GM19240 (cell line): ENCODE measurements at regions not wholly inside any gene's neighbourhood (a gene's known extent, or its start where the extent isn't known, plus 50 kb on each side); places are given as distances from the start of the nearest gene placed in this dataset.
"Not testable (repeated sequence)": the region's sequence is repeated elsewhere in the genome, so short reads cannot be mapped to it uniquely, and the experiment has no call there.

ENCODE experiments used
- DNase-seq: peaks from one replicate; pipeline ENCODE4 v3.0.0; 2011; ENCODE audit warnings: low spot score; ENCODE audit not compliant: insufficient read length

- DNase-seq: no peak
Observed at GRCh38 chr6:90703336-90703735, 116.5 kb upstream of the MAP3K7 start.

GRCh38 chr6:90701926-90702325 lies 115.1 kb upstream of the MAP3K7 start:
- no peak for DNase-seq

GRCh38 chr6:90701146-90701781 lies 114.4 kb upstream of the MAP3K7 start:
- no peak for DNase-seq

- no peak for DNase-seq
Observed at GRCh38 chr6:90695316-90695715, 108.4 kb upstream of the MAP3K7 start.

- no peak for DNase-seq
Observed at GRCh38 chr6:90694802-90695201, 107.9 kb upstream of the MAP3K7 start.

GRCh38 chr6:90691823-90692222 lies 105.0 kb upstream of the MAP3K7 start:
- no peak for DNase-seq

GRCh38 chr6:90689172-90689571 lies 102.3 kb upstream of the MAP3K7 start:
- DNase-seq: no peak

GRCh38 chr6:90687775-90688380 lies 101.0 kb upstream of the MAP3K7 start:
- DNase-seq: no peak

- DNase-seq: no peak
Observed at GRCh38 chr6:90681863-90682262, 95.0 kb upstream of the MAP3K7 start.

GRCh38 chr6:90678049-90678779 lies 91.3 kb upstream of the MAP3K7 start:
- DNase-seq: no peak

- DNase-seq: no peak
Observed at GRCh38 chr6:90677440-90677839, 90.6 kb upstream of the MAP3K7 start.

GRCh38 chr6:90676516-90677300 lies 89.8 kb upstream of the MAP3K7 start:
- no peak for DNase-seq

- DNase-seq: not testable (repeated sequence)
Observed at GRCh38 chr6:90675107-90675506, 88.2 kb upstream of the MAP3K7 start.

- not testable (repeated sequence) for DNase-seq
Observed at GRCh38 chr6:90674077-90674476, 87.2 kb upstream of the MAP3K7 start.

- no peak for DNase-seq
Observed at GRCh38 chr6:90669846-90670245, 83.0 kb upstream of the MAP3K7 start.

GRCh38 chr6:90669420-90669819 lies 82.5 kb upstream of the MAP3K7 start:
- DNase-seq: no peak

GRCh38 chr6:90668141-90668540 lies 81.3 kb upstream of the MAP3K7 start:
- DNase-seq: no peak

GRCh38 chr6:90663873-90664272 lies 77.0 kb upstream of the MAP3K7 start:
- no peak for DNase-seq

- DNase-seq: no peak
Observed at GRCh38 chr6:90663106-90663505, 76.2 kb upstream of the MAP3K7 start.

GRCh38 chr6:90660931-90661330 lies 74.1 kb upstream of the MAP3K7 start:
- no peak for DNase-seq

- no peak for DNase-seq
Observed at GRCh38 chr6:90658497-90658896, 71.6 kb upstream of the MAP3K7 start.

GRCh38 chr6:90656325-90656724 lies 69.5 kb upstream of the MAP3K7 start:
- no peak for DNase-seq
